ENCODE measurements at regions not wholly inside any gene's neighbourhood (a gene's known extent, or its start where the extent isn't known, plus 50 kb on each side); places are given as distances from the start of the nearest gene placed in this dataset.
"Not testable (repeated sequence)": the region's sequence is repeated elsewhere in the genome, so short reads cannot be mapped to it uniquely, and the experiment has no call there.

DNA sequence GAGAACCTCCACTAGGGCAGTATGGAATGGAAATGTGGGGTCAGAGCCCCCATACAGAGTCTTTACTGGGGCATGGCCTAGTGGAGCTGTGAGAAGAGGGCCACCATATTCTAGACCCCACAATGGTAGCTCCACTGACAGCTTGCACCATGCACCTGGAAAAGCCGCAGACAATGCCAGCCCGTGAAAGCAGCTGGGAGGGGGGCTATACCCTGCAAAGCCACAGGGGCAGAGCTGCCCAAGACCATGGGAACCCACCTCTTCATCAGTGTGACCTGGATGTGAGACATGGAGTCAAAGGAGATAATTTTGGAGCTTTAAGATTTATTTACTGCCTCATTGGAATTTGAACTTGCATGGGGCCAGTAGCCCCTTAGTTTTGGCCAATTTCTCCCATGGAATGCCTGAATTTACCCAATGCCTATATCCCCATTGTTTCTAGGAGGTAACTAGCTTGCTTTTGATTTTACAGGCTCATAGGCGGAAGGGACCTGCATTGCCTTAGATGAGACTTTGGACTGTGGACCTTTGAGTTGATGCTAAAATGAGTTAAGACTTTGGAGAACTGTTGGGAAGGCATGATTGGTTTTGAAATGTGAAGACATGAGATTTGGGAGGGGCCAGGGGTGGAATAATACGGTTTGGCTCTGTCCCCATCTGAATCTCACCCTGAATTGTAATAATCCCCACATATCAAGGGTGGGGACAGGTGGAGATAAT lies 89.4 kb upstream of the MAMLD1 start:
- TF ChIP-seq, protein P1, sequence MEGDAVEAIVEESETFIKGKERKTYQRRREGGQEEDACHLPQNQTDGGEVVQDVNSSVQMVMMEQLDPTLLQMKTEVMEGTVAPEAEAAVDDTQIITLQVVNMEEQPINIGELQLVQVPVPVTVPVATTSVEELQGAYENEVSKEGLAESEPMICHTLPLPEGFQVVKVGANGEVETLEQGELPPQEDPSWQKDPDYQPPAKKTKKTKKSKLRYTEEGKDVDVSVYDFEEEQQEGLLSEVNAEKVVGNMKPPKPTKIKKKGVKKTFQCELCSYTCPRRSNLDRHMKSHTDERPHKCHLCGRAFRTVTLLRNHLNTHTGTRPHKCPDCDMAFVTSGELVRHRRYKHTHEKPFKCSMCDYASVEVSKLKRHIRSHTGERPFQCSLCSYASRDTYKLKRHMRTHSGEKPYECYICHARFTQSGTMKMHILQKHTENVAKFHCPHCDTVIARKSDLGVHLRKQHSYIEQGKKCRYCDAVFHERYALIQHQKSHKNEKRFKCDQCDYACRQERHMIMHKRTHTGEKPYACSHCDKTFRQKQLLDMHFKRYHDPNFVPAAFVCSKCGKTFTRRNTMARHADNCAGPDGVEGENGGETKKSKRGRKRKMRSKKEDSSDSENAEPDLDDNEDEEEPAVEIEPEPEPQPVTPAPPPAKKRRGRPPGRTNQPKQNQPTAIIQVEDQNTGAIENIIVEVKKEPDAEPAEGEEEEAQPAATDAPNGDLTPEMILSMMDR (IDR thresholded peaks at IDR 0.05), result not testable (repeated sequence)
- TF ChIP-seq EP300, POLR2A (IDR thresholded peaks at IDR 0.05): not testable (repeated sequence)
